Spleen (tissue), 7 donors: ENCODE measurements at regions not wholly inside any gene's neighbourhood (a gene's known extent, or its start where the extent isn't known, plus 50 kb on each side); places are given as distances from the start of the nearest gene placed in this dataset.

Experiments
- CTCF ChIP-seq, 11 experiments: fragments of 200-600 bp in 7 of 11; fragments of 450-650 bp in 4 of 11; sonication (generic) in 4 of 11; IDR thresholded peaks in 8 of 11; conservative IDR thresholded peaks in 3 of 11; 1 replicate in 7 of 11; 2 replicates in 4 of 11; pipeline versions ENCODE4 v1.4.0 to v1.8.0; 2016 to 2021; ENCODE audit warnings: antibody characterized with exemption in 11 of 11, inconsistent platforms in 4 of 11, mild to moderate bottlenecking in 1 of 11
- POLR2AphosphoS5 ChIP-seq, 3 donors: sonication (generic); formaldehyde crosslinking; IDR thresholded peaks; one replicate each; pipeline ENCODE4 v1.5.1; 2017; ENCODE audit warnings: antibody characterized with exemption in 3 of 3
- donor health status: DM: no; HTN: no; CAD: no; lungs with moderate emphysema.
- donor health status: DM: no; HTN: no; CAD: no.
- donor health status: DM: no; HTN: no; CAD: no.

GRCh38 chr4:187387739-187388138 lies 607.8 kb upstream of the ZFP42 start:
- TF ChIP-seq CTCF (IDR thresholded peaks at IDR 0.05 in 8 of 11, conservative IDR thresholded peaks at IDR 0.05 in 3 of 11) = no peak
- no peak for TF ChIP-seq POLR2AphosphoS5 (IDR thresholded peaks at IDR 0.05)
